ENCODE measurements at regions not wholly inside any gene's neighbourhood (a gene's known extent, or its start where the extent isn't known, plus 50 kb on each side); places are given as distances from the start of the nearest gene placed in this dataset.
A peak's percentile ranks its signal among the peaks of the same experiment; 100 is the strongest.
"Not testable (repeated sequence)": the region's sequence is repeated elsewhere in the genome, so short reads cannot be mapped to it uniquely, and the experiment has no call there.

DNA sequence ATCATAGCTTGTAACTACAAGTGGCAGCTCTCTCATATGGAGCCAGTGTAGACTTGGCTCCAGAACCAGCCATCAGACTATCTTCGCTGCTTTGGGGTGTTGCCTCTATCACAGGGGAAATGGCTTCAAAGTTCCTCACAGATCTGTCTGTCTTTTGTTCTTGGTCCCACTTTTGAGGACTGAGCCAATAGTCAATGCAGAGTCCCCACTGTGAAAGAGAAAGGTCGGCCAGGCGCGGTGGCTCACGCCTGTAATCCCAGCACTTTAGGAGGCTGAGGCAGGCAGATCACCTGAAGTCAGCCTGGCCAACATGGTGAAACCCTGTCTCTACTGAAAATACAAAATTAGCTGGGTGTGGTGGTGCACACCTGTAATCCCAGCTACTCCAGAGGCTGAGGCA, 86.9 kb upstream of the FZD7 start:
- not testable (repeated sequence) for H2AFZ ChIP-seq (replicated peaks); H3K9ac ChIP-seq; H3K9me3 Mint-ChIP-seq

DNA sequence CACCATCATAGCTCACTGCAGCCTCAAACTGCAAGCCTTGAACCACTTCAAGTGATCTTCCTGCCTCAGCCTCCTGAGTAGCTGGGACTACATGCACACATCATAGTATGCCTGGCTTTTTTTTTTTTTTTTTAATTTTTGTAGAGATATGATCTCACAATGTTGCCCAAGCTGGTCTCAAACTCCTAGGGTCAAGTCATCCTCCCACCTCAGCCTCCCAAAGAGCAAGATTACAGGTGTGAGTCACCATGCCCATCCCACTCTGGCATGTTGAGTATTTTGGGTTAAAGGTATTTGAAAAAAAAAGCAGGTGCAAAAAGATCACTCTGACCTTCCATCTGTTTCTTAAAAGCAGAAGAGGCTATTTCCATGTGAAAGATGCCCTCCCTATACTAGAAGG, 86.4 kb upstream of the FZD7 start:
- no peak overlapping the region for H3K4me2 ChIP-seq

More for the DNA sequence above, 86.9 kb upstream of the FZD7 start:
- not testable (repeated sequence) for H3K79me2 ChIP-seq (ENCODE audit: low read depth); H3K27ac Mint-ChIP-seq; H3K4me3 Mint-ChIP-seq; H3K27ac ChIP-seq; H3K27me3 Mint-ChIP-seq (ENCODE audit: insufficient read depth, low read depth); H3K4me3 ChIP-seq; H4K20me1 ChIP-seq (ENCODE audit: low read depth); H3K36me3 ChIP-seq; H3K9me3 ChIP-seq (ENCODE audit: low read depth); H3K27me3 ChIP-seq; H3K4me2 ChIP-seq; H3K36me3 Mint-ChIP-seq
- H3K4me1 Mint-ChIP-seq = peaks cover 12% of the 10 kb centered on the region
- Histone ChIP-seq H3F3A (ENCODE audit: low read depth) (peaks cover 20% of the 10 kb centered on the region), H3K4me1 (peaks cover 23% of the 10 kb centered on the region)
- peak; percentile 55 for DNase-seq (ENCODE audit: low spot score)

DNA sequence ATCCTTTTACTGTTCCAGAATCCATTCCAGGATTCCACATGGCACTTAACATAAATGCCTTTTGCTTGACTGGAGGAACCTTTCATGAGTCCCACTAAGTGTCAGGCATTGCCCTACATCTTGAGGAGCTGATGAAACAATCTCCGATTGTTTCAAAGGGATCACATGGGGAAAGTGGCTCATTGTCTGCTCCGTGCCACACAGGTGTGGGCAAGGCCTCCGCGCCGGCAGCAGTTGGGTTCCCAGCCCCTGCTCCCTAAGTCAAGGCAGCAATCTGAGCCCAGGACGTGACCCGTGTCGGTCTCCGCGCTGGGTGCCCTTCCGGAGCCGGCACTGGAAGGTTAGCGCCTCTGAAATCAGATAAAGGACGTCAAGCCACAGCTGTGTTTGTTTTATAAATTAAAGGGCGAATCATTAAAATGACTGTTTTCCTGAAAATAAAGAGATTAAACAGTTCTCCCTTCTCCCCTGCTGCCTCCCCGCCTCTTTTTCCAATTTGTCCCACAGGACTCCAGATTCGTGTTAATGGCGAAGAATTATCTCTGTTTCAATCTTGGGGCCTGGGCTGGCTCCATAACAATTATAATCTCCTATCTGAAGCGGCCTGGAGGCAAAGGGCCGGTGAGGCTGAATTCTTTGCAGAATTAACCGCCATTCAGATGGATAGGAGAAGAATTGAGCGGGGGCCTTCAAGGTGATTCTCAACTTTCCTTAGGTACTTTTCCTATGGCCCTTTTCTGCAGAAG, 84.3 kb upstream of the FZD7 start:
- H3K4me2 ChIP-seq = peak overlapping the region; percentile 70
- H3K9me3 Mint-ChIP-seq = no peaks in the 10 kb centered on the region
- no peak overlapping the region for H3K27ac ChIP-seq
- TF ChIP-seq, protein P1, sequence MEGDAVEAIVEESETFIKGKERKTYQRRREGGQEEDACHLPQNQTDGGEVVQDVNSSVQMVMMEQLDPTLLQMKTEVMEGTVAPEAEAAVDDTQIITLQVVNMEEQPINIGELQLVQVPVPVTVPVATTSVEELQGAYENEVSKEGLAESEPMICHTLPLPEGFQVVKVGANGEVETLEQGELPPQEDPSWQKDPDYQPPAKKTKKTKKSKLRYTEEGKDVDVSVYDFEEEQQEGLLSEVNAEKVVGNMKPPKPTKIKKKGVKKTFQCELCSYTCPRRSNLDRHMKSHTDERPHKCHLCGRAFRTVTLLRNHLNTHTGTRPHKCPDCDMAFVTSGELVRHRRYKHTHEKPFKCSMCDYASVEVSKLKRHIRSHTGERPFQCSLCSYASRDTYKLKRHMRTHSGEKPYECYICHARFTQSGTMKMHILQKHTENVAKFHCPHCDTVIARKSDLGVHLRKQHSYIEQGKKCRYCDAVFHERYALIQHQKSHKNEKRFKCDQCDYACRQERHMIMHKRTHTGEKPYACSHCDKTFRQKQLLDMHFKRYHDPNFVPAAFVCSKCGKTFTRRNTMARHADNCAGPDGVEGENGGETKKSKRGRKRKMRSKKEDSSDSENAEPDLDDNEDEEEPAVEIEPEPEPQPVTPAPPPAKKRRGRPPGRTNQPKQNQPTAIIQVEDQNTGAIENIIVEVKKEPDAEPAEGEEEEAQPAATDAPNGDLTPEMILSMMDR (IDR thresholded peaks at IDR 0.05) = no peak
- no peak for TF ChIP-seq EZH2 (IDR thresholded peaks at IDR 0.05)
- TF ChIP-seq EZH2phosphoT487 (IDR thresholded peaks at IDR 0.05) = no peak
- H3K9ac ChIP-seq = no peak overlapping the region
- H3K79me2 ChIP-seq (ENCODE audit: low read depth) = no peaks in the 10 kb centered on the region
- peak overlapping the region; percentile 9 for H2AFZ ChIP-seq (replicated peaks)
- no peaks in the 10 kb centered on the region for H3K36me3 Mint-ChIP-seq
- no peaks in the 10 kb centered on the region for H3K9me3 ChIP-seq (ENCODE audit: low read depth)
- H3K27me3 ChIP-seq = no peaks in the 10 kb centered on the region
- H3K4me3 Mint-ChIP-seq = no peak overlapping the region
- DNase-seq (ENCODE audit: low spot score) = peak; percentile 48
- peaks cover 29% of the 10 kb centered on the region for H3F3A ChIP-seq (ENCODE audit: low read depth)
- no peak overlapping the region for H3K27ac Mint-ChIP-seq
- peaks cover 6% of the 10 kb centered on the region for H3K27me3 Mint-ChIP-seq (ENCODE audit: insufficient read depth, low read depth)
- no peaks in the 10 kb centered on the region for H4K20me1 ChIP-seq (ENCODE audit: low read depth)
- peaks cover 35% of the 10 kb centered on the region for H3K4me1 ChIP-seq
- H3K4me3 ChIP-seq = peak overlapping the region; percentile 17
- no peaks in the 10 kb centered on the region for H3K36me3 ChIP-seq
- H3K4me1 Mint-ChIP-seq = peaks cover 28% of the 10 kb centered on the region

More for the DNA sequence above, 86.4 kb upstream of the FZD7 start:
- no peak for DNase-seq (ENCODE audit: low spot score)
- Mint-ChIP-seq H3K36me3 (no peaks in the 10 kb centered on the region), H3K4me3 (no peak overlapping the region), H3K27me3 (ENCODE audit: insufficient read depth, low read depth) (peaks cover 6% of the 10 kb centered on the region), H3K4me1 (peaks cover 17% of the 10 kb centered on the region), H3K27ac (no peak overlapping the region), H3K9me3 (no peaks in the 10 kb centered on the region)
- Histone ChIP-seq H3K9ac (no peak overlapping the region), H3K79me2 (ENCODE audit: low read depth) (no peaks in the 10 kb centered on the region), H3K27ac (no peak overlapping the region), H3K4me1 (peaks cover 29% of the 10 kb centered on the region), H3K9me3 (ENCODE audit: low read depth) (no peaks in the 10 kb centered on the region), H3F3A (ENCODE audit: low read depth) (peaks cover 20% of the 10 kb centered on the region), H4K20me1 (ENCODE audit: low read depth) (no peaks in the 10 kb centered on the region), H3K36me3 (no peaks in the 10 kb centered on the region), H2AFZ (replicated peaks) (no peak overlapping the region), H3K27me3 (no peaks in the 10 kb centered on the region), H3K4me3 (no peak overlapping the region)
- TF ChIP-seq, protein P1 (IDR thresholded peaks at IDR 0.05) = no peak
- TF ChIP-seq EZH2phosphoT487 (IDR thresholded peaks at IDR 0.05) (no peak), EZH2 (IDR thresholded peaks at IDR 0.05) (no peak)

DNA sequence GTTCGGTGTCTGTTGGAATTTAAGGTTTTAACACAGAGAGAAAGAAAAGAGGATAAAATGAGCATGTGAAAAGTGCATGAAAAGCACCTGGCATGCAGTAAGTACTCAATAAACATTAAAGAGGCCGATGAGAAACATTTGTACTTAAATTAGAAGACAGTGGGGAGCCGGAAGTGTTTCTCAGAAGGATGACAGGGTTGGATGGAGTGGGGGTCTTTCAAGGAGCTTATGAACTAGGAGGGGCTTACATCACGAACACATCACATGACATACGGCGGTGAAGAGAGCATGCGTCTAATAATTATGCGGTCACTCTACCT, 83.8 kb upstream of the FZD7 start:
- Mint-ChIP-seq H3K27me3 (ENCODE audit: insufficient read depth, low read depth) (peaks cover 6% of the 10 kb centered on the region), H3K4me3 (no peak overlapping the region), H3K9me3 (no peaks in the 10 kb centered on the region), H3K4me1 (peaks cover 28% of the 10 kb centered on the region), H3K27ac (no peak overlapping the region), H3K36me3 (no peaks in the 10 kb centered on the region)
- Histone ChIP-seq H3K4me1 (peaks cover 35% of the 10 kb centered on the region), H3K79me2 (ENCODE audit: low read depth) (no peaks in the 10 kb centered on the region), H3K4me3 (peak overlapping the region; percentile 17), H3K36me3 (no peaks in the 10 kb centered on the region), H3K27me3 (no peaks in the 10 kb centered on the region), H3K27ac (no peak overlapping the region), H3F3A (ENCODE audit: low read depth) (peaks cover 29% of the 10 kb centered on the region), H3K9ac (no peak overlapping the region), H3K4me2 (peak overlapping the region; percentile 70), H3K9me3 (ENCODE audit: low read depth) (no peaks in the 10 kb centered on the region), H4K20me1 (ENCODE audit: low read depth) (no peaks in the 10 kb centered on the region), H2AFZ (replicated peaks) (no peak overlapping the region)
- DNase-seq (ENCODE audit: low spot score) = no peak
- TF ChIP-seq, protein P1 (IDR thresholded peaks at IDR 0.05) = no peak
- TF ChIP-seq EZH2 (IDR thresholded peaks at IDR 0.05) (no peak), EZH2phosphoT487 (IDR thresholded peaks at IDR 0.05) (no peak)

Measured in neural progenitor cell (in vitro differentiated cells).